22Rv1 (cell line): ENCODE measurements at regions not wholly inside any gene's neighbourhood (a gene's known extent, or its start where the extent isn't known, plus 50 kb on each side); places are given as distances from the start of the nearest gene placed in this dataset.

Experiments used
- H3K27ac ChIP-seq: fragments of 450-650 bp; 2 replicates; pipeline ENCODE4 v1.5.1; 2017
- ZFX ChIP-seq: fragments of 450-650 bp; IDR thresholded peaks from 2 replicates; pipeline ENCODE4 v1.6.1; 2017; ENCODE audit warnings: antibody characterized with exemption, borderline replicate concordance
- TF ChIP-seq, protein P1 (sequence below): fragments of 450-650 bp; IDR thresholded peaks from 2 replicates; pipeline ENCODE4 v1.5.1; 2017; ENCODE audit warnings: mild to moderate bottlenecking

DNA sequence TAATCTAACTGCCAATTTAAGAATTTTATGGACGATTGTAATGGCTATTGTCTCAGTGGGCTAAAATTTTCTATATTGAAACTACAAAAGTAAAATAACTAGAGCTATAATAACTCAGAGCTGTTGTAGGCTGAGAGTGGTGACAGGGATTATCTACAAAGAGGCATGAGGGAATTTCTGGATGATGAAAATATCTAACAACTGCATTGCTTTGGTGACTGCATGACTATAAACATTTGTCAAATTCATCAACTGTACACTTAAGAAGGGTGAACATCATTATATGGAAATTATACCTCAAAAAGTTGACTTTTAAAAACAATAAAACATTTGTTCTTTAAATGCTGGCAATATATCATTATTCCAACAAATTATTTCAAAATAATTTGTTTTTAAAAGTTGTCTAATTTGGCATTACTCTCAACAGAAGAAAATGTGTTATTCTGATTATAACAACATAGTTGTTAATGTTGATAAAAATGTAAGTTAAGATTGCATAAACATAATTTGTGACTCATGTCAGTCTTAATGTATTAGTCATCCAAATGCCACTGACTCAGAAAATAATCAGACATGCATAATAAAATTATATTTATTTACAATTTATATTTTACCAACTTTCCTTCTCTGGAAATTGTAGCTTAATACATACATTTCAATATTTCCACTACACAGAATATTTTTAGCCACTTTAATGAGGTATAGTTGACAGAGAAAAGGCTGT is 865.1 kb upstream of the VRK2 start:
- TF ChIP-seq, protein P1, sequence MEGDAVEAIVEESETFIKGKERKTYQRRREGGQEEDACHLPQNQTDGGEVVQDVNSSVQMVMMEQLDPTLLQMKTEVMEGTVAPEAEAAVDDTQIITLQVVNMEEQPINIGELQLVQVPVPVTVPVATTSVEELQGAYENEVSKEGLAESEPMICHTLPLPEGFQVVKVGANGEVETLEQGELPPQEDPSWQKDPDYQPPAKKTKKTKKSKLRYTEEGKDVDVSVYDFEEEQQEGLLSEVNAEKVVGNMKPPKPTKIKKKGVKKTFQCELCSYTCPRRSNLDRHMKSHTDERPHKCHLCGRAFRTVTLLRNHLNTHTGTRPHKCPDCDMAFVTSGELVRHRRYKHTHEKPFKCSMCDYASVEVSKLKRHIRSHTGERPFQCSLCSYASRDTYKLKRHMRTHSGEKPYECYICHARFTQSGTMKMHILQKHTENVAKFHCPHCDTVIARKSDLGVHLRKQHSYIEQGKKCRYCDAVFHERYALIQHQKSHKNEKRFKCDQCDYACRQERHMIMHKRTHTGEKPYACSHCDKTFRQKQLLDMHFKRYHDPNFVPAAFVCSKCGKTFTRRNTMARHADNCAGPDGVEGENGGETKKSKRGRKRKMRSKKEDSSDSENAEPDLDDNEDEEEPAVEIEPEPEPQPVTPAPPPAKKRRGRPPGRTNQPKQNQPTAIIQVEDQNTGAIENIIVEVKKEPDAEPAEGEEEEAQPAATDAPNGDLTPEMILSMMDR, result no peak
- no peak for TF ChIP-seq ZFX
- no peak overlapping the region for H3K27ac ChIP-seq

DNA sequence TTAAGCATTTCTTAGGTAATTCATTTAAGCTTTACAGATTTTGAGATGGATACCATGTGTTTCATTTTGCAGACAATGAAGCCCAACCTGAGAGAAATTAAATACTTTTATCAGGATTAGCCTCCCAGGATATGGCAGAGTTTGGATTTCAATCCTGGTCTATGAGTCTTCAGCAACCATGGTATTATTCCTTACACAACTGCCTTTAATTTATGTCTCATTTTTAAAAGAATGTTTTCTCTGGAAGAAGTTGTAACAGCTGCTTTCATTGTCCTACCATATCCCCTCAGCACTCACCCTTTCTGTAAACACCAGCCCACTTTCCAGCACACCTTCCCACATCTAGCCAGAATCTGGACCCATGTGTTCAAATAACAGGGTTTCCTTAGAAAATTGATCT is 863.7 kb upstream of the VRK2 start:
- H3K27ac ChIP-seq, result no peak overlapping the region
- TF ChIP-seq ZFX, result no peak
- TF ChIP-seq, protein P1, result no peak

DNA sequence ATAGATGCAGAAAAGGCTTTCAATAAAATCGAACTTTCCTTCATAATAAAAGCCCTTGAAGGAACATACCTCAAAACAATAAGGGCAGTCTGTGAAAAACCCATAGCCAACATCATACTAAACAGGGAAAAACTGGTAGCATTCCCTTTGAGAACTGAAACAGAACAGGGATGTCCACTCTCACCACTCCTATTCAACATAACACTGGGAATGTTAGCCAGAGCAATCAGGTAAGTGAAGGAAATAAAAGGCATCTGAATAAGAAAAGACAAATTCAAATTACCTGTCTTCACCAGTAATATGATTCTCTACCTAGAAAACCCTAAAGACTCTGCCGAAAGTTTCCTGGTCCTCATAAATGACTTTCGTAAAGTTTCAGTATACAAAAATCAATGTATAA is 861.0 kb upstream of the VRK2 start:
- TF ChIP-seq, protein P1, result no peak
- TF ChIP-seq ZFX, result no peak
- H3K27ac ChIP-seq, result no peak overlapping the region

DNA sequence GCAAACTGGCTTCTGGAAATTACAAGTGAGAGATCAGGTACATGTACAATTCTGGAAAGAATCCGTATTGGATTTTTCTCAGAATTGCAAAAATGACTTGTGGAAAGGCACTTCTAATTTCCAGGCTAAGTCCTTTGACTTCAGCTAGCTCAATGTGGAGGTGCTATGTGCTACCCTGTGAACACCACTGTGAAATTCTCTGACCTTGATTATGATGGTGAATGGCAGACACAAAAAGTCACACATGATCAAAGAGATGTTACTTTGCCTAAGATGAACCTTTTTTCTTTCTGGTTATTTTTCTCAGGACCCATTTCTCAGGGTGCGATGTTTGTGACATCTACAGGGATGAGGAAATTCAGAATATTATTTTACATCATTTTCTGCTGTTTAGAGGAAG is 856.6 kb upstream of the VRK2 start:
- TF ChIP-seq ZFX, result no peak
- TF ChIP-seq, protein P1, result no peak
- H3K27ac ChIP-seq, result no peak overlapping the region

DNA sequence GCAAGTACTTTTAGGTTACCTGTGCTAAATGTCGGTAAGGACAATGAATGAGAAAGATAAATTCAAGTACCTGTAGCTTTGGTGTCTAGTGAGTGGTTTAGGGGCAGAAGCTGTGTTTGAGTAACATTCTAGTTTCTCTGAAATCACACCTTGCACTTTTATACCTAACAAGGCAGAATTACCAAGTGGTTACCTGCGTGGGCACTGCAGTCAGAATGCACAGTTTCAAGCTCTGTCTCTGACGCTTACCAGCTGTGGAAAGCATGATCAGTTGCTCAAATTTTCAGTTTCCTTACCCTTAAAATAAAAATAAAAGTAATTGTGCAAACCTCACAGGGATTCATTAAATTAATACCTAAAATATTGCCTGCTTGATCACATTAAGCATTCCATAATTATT is 846.9 kb upstream of the VRK2 start:
- TF ChIP-seq, protein P1, result no peak
- no peak for TF ChIP-seq ZFX
- no peak overlapping the region for H3K27ac ChIP-seq

DNA sequence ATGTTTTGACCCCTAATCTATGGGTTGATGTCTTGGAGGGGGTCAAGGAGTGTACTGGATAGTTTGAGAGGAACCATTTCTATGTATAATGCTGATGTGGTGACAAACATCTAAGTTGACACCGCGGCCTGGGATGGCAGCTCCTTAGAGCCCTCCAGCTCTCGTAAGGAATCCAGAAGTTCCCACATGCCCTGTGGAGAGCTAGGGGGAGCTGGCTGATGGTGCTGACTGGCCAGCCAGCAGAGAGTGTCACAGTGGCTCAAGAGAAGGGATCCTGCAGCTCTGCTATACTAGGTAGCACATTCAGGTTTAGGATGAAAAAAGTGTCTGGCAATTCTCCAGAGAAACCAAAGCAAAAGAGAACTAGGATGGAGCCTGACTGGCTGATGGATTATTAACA is 842.2 kb upstream of the VRK2 start:
- no peak for TF ChIP-seq ZFX
- TF ChIP-seq, protein P1, result no peak
- no peak overlapping the region for H3K27ac ChIP-seq

DNA sequence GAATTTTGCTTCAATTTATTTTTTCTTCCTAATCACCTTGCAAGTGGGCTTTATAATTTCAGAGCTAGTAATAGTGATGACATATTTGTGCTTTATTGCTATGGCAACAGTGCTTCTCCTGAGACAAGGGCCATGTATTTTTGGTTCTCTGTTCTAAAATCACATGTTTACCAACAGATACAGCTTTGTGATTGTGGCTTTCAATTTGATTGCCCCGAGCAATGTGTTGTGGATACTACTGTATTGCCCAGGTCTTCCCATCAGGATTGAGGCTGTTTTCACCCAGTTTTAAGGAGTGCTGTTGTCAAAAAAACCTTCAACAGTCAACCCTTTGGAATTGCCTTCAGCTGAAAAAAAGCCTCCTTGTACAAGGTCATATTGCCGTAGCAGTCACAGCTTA is 841.4 kb upstream of the VRK2 start:
- no peak overlapping the region for H3K27ac ChIP-seq
- TF ChIP-seq ZFX, result no peak
- TF ChIP-seq, protein P1, result no peak
